HG03025 (cell line): ENCODE measurements at regions not wholly inside any gene's neighbourhood (a gene's known extent, or its start where the extent isn't known, plus 50 kb on each side); places are given as distances from the start of the nearest gene placed in this dataset.
A peak's percentile ranks its signal among the peaks of the same experiment; 100 is the strongest.

Experiments
- ATAC-seq: cut with Tn5 transposase; IDR thresholded peaks from one replicate; pipeline ENCODE4 v1.9.1; 2021; ENCODE audit warnings: mild to moderate bottlenecking, moderate library complexity; ENCODE audit not compliant: unreplicated experiment, low FRiP score

DNA sequence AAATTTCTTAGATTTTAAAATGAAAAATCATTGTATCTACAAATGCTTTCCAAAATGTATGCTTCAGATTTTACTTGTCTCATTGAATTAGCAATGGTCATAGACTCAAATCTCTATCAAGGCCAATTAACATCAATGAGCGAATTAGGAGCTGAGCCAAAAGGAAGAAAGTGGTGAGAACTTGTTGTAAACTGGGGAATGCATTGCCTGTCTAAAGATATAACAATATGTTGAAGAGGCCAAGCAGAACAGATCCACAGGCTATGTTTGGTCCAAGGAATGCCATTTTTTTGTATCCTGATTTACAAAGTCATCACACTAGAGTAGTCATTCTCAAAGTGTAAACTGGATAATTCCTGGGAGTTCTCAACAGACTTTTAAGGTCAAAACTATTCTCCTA lies 370.7 kb downstream of the GJA1 start:
- no peak for ATAC-seq

DNA sequence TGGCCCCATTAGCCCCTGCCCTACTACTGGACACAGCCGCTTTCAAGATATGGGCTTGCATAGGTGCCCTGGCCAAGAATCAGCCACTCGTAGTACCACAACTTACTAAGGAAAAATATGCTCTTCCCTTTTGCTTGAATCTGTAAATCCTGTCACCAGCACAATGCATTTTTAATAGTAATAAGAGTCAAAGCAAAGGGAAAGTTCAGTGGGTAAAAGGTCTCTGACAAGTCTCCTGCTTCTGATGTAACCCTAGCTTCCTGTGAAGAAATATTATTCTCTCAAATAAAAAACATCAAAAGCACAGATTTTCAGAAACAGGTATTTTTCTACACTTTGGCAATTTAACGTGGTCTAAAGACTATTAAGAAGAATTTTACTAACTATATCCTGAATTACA lies 373.8 kb downstream of the GJA1 start:
- ATAC-seq, result no peak

DNA sequence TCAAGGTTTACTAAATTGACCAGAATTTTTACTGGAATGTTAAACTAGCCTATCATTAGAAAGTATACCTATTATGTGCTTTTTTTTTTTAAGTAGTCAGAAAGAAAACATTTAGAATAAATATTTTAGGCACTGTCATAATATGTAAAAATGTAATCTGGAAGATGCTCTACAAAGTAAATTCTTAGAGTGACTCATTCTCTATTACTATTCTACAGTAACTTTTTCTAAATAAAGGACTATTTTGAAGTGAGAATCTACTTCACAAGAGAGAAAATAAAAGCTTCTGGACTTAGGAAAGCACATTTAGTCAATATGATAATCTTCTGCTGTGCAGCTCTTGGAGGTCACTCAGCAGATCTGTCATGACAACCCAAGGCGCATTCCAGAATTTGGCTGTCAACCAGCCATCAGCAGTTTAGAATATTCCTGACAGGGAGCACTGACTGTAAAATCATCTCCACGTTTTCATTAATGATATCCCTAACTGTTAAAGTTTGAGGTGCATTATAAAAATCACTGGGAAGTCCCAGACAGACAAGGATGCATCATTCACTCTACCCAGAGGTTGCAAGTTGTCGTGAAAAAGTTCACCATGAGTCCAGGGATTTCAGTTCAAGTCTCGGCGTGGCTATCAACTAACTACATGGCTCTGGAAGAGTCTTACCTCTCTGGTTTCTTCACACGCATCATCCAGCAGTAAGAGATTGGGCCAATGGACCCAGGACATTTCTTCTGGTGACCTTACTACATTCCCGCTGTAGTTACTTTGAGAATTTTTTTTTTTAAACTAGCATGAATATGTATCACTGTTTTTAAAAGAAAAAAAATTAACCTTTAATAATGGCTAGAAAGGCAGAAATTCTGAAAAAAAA lies 374.9 kb downstream of the GJA1 start:
- ATAC-seq, result no peak

DNA sequence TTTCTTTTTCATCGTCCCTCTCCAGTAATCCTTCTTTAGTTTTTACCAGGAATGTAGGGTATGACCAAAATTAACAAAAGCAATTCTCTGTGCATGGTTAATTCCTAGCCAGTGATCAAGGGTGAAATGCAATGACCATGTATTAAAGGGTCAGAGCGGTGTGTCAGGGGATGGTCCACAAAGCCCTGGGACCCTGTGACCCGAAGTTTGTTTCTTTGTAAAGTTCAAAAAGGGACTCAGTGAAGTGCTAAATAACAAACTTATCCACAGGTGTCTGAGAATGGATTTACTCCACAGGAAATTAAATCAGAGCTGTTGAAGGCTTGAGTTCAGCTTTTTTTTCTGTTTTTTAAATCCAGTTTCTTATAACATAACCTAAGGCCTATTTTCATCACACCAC lies 375.7 kb downstream of the GJA1 start:
- no peak for ATAC-seq

DNA sequence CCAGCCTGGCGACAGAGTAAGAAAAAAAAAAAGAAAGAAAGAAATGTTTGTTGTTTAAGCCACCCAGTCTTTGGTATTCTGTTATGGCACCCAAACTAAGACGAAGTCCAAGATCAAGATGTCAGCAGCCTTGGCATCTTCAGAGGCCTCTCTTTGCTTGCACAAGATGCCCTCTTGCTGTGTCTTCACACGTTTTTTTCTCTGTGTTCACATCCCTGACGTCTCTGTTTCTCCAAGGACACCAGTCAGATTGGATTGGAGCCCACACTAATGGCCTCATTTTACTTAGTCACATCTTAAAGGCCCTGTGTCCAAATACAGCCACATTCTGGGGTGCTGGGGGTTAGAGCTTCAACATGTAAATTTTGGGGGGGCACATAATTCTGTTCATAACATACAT lies 380.9 kb downstream of the GJA1 start:
- ATAC-seq, result no peak

DNA sequence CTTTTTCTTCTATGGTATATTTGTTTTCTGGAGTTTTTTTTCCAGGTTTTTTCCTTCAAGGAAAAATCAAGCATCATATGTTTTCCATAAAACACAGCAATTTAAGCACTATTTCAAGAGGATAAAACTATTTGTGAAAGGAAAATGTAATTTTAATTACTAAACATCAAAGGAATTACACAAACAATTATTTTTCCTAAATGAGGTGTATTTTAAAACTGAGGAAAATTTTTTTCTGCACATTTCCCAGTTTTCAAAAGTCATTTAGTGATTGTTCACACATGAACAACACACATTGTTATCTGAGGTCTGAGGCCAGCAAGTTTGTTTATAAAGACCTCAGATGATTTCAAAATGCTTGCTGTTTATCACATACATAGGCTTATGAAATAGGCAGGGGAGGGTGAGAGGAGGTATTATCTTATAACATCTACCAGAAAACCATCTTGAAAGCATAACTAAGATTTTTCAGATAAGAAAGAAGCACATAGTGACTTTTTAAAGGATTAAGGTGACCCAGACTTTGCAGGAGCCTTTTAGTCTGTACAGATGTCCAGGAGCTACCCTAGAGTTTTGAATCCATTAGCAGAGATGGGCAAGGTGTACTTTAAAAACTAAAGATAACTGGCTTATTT lies 381.6 kb downstream of the GJA1 start:
- ATAC-seq, result no peak

DNA sequence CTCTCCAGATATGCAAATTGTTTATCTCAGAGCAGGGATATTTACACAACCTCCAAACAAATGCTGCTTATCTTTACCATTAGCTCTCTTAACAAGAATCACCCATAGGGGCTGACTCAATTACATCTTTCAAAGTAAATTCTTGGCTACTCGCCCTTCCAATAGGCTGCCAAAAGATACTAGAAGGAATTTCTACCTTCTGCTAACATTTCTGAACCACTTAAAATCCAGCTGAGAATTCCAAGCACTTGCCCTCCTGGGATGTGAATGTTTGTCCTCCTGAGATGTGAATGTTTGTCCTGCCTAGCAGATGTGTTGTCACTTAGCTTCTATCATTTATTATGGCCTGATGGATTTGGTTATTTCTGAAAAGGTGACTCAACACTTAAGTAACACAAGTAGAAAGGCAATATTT lies 388.0 kb downstream of the GJA1 start:
- ATAC-seq, result no peak

DNA sequence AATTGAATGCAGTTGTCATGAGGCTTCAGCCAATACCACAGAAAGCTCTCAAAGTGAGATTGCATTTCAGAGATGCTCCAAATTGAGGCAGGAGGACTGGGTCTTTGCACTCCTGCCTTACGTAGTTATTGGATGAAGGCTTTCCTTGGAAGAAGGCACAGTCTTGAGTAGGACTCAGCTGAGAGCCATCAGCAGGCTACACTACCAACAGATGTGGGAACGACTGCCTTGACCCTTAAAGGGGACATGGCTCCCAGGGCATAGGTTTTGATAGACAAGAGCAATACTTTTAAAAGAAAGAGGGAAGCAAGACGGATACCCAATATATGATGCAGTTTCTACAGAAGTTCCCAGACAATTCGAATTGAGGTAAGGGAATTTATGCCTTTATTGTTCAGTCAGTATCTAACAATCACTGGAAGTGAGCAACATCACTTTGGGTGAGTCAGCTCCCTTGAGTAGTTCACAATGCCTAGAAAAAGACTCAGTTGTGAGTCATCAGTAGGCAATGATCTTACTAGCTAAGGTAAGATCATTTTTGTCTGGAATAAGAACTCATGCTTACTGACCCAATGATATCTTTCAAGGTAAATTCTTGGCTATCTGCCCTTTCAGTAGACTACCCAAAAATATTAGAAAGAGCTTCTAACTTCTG lies 390.8 kb downstream of the GJA1 start:
- ATAC-seq, result no peak

DNA sequence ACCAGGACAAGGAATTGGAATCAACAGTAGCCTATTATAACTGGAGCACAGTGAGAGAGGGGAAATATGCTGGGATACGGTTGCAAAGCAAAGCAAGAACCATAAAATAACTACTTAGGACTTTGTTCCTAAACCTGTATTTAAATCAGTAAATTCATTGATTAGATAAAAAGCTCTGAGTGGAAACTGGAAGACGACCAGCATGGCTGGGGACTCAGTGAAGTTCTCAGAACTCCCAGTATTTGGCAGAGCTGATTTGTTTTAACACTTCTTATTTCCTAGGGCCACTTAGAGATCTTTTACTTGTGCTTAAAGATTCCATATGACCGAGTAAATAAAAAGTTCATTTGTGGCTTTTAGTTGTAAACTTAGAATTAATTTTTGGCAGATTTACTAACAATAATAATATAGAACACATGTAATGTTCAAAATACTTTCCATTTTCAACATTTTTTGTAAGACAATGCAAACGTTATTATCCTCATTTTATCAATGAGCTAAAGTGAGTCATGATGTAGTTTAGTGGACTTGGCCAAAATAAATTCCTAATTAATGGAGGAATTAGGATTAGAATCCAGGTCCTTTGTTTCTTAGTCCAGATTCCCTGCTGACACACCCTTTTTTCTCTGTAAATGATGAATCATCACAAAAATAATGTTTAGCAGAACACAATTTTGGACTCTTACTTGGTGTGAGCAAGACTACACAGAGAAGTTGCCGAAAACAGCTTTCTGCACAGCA lies 392.9 kb downstream of the GJA1 start:
- no peak for ATAC-seq

DNA sequence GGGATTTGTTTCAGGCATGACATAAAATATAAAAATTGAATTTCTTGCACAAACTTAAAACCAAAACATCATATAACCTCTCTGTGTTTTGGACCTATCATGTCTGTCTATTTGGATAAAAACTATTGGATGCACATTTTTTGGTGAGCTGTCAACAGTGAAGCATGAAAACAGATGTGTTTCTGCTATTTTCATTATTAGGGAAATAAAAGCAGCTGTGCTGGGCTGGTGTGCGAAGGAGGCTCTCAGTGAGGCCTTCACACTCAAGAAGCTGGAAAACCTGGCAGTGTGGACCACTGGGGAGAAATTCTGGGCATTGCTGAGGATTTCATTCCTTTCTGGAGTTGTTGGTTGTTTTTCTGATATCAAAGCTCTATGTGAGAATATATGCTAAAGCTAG lies 395.3 kb downstream of the GJA1 start:
- ATAC-seq, result no peak

DNA sequence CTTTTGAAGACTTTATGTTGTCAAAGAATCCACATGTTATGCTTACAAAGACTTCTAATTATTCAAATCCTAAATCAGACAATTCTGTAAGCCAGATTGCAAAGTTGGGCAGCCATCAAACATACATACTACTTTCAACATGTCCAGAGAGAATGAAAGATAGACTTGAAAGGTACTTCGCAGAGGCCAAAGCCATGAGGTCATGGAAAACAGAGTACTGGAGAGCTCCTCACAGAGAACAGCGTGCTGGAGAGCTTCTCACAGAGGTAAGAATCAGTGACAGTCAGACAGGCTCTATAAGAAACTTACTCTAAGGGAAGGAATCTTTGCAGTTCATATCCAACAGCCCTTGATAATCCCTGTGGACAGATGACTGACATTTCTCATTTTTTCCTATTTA lies 400.2 kb downstream of the GJA1 start:
- no peak for ATAC-seq

DNA sequence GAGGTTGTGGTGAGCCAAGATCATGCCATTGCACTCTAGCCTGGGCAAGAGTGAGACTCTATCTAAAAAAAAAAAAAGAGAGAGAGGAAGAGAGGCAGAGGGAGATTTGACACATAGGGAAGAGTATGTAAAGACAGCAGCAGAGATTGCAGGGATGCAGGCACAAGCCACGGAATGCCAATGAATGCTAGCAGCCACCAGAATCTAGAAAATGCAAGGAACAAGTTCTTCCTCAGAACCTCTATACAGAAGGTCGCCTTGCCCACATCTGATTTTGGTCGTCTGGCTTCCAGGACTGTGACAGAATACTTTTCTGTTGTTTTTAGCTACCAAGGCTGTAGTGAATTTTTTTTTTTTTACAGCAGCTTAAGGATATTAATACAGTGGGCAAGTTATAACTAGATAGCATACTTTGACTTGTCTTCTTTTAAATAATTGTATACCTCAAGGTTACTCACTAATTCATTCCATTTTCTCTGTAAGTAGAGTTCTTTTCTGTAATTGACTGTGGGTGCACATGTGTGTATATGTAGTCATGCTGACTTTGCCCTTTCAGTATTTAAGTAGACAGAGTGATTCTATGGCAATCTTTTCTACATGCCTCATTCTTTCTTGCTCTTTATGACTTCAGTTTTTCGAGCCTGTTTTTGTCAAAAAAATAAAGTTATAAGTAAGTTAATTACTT lies 402.2 kb downstream of the GJA1 start:
- ATAC-seq, result no peak

DNA sequence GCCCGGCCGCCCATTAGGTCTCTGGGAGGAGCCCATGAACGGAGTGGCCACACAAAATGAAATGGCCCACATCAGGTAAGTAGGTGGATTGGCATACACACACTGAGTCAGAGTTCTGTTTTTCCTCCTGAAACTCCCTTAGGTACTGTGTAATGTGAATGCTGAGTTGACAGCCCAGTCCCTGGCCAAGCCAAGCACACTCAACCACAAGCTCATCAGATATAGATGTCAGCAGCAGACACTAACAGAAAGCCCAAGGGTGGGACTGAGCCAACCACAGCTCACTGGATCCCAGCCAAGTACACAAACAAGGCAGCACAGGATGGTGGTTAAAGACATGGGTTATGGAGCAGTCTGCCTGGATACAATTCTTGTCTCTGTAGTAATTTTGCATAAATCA lies 403.4 kb downstream of the GJA1 start:
- ATAC-seq, result no peak

DNA sequence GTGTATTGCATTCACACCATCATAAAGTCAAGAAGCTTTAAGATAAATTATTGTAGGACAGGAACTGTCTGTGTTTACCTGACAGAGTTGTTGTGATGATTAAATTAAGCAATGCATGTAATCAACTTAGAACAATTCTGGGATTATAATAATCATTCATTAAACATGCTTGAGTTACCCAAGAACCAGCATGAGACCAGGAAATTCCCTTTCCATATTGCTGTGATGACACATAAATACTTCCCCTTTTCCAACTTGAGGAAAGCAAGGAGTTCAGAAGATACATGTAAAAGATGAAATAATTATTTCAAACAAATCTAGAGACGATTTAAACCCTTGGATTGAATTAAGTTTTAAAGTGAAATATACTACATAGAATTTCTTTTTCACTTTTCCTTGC lies 404.4 kb downstream of the GJA1 start:
- ATAC-seq, result no peak

DNA sequence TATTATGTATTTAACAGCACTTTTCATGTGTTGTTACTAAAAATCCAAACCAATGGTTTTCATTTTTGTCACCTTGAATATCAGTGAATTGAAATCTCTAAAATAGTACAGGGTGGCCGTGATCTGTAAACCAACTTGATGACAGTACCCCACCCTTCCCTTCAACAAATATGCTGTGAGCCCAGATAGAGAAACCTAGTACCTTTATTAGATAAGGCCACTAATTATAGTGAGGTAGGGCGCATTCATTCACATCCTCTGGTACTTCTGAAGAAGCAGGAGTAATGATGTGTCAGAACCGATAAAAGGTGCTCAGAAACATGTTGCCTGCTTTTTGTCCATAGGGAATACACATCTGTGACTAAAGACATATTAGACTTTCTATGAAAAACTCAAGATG lies 409.5 kb downstream of the GJA1 start:
- ATAC-seq, result no peak

DNA sequence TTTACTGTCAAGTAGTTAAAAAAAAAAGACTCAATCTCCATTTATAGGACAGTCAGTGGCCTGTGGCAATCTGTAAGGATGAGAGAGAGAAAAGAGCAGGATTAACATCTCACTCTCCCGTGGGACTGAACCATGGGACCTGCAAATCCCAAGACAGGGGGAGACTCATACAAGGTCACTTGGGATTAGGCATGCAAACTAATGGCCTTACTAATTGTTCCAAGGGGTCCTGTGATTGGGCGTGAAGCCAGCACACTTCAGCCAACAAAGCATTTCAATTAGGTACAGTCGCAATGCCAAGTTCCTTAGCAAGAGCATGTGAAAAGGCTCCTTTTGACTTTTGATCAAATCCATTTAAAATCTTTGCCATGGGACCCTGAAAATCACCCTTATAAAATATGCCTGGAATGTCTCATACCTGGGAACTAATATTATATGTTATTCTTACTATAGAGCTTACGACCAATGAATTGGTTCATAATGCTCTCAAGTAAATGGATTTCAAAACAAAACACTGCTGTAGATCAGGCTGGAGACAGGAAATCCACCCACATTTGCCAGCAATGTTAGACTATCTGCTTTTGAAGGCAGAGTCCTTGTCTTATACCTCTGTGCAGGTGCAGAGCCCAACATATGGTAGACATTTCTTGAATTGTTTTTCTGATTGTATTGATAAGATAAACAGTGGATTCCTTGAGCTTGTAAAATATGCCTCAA lies 412.5 kb downstream of the GJA1 start:
- no peak for ATAC-seq

DNA sequence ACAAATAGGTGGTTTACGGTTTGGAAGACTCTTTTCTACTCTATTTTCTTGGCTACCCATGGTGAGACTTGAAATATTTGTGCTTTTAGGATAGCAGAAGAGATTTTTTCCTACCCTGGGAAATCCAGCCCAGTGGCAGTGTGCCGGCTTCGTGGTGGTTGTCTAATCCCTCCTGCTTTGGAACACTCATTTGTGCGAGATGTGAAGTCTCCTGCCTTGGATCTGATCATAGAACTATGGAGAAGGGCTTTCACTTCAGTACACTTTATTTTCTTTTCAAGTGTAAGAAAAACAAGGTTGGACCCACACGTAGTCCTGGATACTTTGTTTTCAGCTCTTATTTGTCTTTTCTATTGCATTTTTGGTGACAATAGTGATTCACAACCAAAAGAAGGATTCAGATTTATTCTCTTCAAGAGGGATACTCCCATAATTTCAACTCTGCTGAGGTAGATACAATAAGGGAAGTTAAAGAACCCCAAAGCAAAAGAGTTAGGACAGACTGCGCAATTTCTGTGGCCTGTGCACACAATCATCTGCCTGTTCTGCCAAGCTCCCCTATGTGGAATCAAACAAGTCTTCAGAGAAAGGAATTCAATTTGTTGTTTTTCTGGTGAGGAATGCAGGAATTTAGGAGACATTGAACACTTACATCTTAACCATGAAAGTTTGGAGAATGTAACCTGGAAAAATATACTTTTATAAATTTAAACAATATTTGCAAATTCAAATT lies 413.2 kb downstream of the GJA1 start:
- no peak for ATAC-seq

DNA sequence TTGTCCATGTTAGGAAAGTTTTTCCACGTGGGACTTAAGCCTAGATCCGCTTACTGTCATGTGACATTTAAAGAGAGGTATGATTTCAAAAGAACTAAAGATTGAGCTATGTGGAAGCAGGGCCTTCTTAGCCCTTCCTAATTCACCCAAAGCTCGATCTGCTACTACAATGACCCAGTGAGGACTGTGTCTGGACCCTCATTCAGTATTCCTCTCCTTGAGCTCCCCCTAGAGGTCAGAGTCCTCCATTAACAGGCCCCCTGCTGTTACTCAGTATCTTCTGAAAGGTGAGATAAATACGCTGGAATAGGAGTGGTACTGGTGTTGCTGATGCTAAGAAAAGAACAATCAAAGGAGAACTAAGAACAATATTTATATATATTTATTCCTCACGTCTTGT lies 414.0 kb downstream of the GJA1 start:
- ATAC-seq, result peak; percentile 65

DNA sequence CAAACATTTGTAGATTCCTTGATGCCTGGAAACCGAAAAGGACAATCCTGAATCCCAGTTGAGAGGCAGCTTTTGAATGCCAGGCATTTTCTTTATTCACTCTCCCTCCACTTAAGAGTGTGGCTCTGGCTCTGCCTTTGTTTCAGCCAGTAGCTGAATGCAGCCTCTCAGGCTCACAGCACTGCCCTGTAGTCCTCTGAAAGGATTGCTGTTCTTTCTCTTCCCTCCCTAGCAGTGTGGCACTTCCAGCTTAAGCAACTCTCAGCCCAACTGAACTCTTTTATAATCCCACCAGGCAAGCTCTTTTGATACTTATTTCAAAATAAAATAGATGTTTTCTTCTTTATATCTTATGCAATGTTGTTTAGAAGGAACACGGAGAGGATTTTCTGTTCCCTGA lies 415.6 kb downstream of the GJA1 start:
- ATAC-seq, result no peak
